ENCODE measurements at regions not wholly inside any gene's neighbourhood (a gene's known extent, or its start where the extent isn't known, plus 50 kb on each side); places are given as distances from the start of the nearest gene placed in this dataset.
A peak's percentile ranks its signal among the peaks of the same experiment; 100 is the strongest.

GRCh38 chr3:67964596-67964995 lies 310.2 kb upstream of the SUCLG2 start:
- no peak for DNase-seq
- Histone ChIP-seq H3K36me3 (no peaks in the 10 kb centered on the region), H3K27ac (no peak overlapping the region), H3K9me3 (no peaks in the 10 kb centered on the region), H3K4me1 (no peaks in the 10 kb centered on the region), H3K27me3 (no peaks in the 10 kb centered on the region), H3K4me3 (no peak overlapping the region)
- TF ChIP-seq POLR2A (IDR thresholded peaks at IDR 0.05) (no peak), CTCF (IDR thresholded peaks at IDR 0.05) (no peak)

DNA sequence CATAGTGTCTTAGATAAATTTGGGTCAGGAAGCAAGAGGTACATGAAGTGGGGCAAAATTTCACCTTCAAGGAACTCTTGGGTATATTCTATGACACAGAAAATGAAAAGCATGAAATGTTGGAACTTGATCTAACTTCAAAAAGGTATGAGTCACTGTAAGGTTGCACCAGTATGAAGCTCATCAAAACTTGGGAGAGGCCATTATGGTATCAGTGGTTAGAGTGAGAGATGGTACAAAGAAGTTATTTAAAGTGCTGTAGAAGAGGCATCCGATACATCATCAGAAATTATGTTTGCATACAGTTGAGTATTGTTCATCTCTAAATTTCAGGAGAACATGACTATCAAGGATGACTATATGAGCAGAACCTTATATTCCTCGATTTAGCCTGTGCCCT lies 302.9 kb upstream of the SUCLG2 start:
- no peak overlapping the region for H3K4me3 ChIP-seq
- TF ChIP-seq POLR2A (IDR thresholded peaks at IDR 0.05) (no peak), CTCF (IDR thresholded peaks at IDR 0.05) (no peak)
- no peaks in the 10 kb centered on the region for H3K27me3 ChIP-seq
- no peaks in the 10 kb centered on the region for H3K9me3 ChIP-seq
- no peak for DNase-seq
- no peaks in the 10 kb centered on the region for H3K36me3 ChIP-seq
- H3K4me1 ChIP-seq, result no peaks in the 10 kb centered on the region
- no peak overlapping the region for H3K27ac ChIP-seq

DNA sequence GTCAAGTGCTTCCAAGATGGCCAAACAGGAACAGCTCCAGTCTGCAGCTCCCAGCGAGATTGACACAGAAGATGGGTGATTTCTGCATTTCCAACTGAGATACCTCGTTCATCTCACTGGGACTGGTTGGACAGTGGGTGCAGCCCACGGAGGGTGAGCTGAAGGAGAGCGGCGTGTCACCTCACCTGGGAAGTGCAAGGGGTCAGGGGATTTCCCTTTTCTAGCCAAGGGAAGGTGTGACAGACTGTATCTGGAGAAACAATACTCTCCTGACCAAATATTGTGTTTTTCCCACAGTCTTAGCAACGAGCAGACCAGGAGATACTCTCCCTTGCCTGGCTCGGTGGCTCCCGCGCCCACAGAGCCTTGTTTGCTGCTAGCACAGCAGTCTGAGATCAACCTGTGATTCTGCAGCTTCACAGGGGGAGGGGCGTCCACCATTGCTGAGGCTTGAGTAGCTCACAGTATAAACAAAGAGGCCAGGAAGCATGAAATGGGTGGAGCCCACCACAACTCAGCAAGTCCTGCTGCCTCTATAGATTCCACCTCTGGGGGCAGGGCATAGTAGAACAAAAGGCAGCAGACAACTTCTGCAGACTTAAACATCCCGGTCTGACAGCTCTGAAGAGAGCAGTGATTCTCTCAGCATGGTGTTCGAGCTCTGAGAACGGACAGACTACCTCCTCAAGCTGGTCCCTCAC lies 293.5 kb upstream of the SUCLG2 start:
- no peak for TF ChIP-seq CTCF (IDR thresholded peaks at IDR 0.05)
- TF ChIP-seq POLR2A (IDR thresholded peaks at IDR 0.05), result no peak
- Histone ChIP-seq H3K4me1 (no peaks in the 10 kb centered on the region), H3K36me3 (no peaks in the 10 kb centered on the region), H3K27me3 (no peaks in the 10 kb centered on the region), H3K27ac (no peak overlapping the region), H3K9me3 (no peaks in the 10 kb centered on the region), H3K4me3 (no peak overlapping the region)
- DNase-seq, result peak in 2 of 3 donors; percentile 36 to 47

DNA sequence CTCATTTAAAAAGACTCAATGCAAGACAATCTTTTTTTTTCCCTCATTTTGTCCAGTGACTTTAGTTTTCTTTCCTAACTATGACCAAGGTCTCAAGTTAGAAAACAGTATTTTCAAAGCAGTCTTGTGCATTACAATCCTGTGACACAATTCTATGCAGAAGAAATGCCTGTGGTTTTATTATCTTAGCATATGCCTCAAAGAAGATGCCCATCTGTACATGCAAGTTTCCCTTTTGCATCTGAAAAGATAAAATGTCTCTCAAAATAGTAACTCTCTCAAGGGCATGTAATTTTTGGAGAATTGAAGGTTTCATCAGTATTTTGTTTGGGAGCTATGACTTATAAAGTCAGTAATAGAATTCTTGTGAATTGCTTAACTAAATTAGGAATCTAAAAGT lies 292.0 kb upstream of the SUCLG2 start:
- DNase-seq, result no peak
- no peaks in the 10 kb centered on the region for H3K9me3 ChIP-seq
- no peak for TF ChIP-seq CTCF (IDR thresholded peaks at IDR 0.05)
- TF ChIP-seq POLR2A (IDR thresholded peaks at IDR 0.05), result no peak

DNA sequence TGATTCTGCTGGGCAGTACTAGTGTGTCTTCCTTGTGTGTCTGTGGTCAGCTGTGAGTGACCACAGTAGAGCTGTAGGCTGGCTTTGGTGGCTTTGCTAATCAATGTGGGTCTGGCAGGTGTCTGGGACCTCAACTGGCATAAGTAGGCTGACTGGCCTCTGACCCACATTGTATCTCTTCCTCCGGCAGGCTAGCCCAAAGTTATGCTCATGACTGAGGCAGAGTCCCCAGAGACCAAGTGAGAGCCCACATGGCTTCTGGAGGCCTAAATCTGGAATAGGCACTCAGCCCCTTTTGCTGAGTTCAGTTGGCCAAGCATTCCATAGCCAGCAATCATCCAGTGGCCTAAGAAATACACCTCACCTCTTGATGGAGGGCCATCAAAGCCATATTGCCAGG lies 289.1 kb upstream of the SUCLG2 start:
- Histone ChIP-seq H3K4me3 (no peak overlapping the region), H3K36me3 (no peaks in the 10 kb centered on the region), H3K27me3 (no peaks in the 10 kb centered on the region)

More for the DNA sequence above, 292.0 kb upstream of the SUCLG2 start:
- no peaks in the 10 kb centered on the region for H3K27me3 ChIP-seq
- H3K4me3 ChIP-seq, result no peak overlapping the region
- H3K4me1 ChIP-seq, result no peaks in the 10 kb centered on the region
- H3K27ac ChIP-seq, result no peak overlapping the region
- H3K36me3 ChIP-seq, result no peaks in the 10 kb centered on the region

More for the DNA sequence above, 289.1 kb upstream of the SUCLG2 start:
- no peaks in the 10 kb centered on the region for H3K4me1 ChIP-seq
- DNase-seq, result no peak
- H3K9me3 ChIP-seq, result no peaks in the 10 kb centered on the region
- TF ChIP-seq POLR2A (IDR thresholded peaks at IDR 0.05), result no peak
- TF ChIP-seq CTCF (IDR thresholded peaks at IDR 0.05), result no peak
- H3K27ac ChIP-seq, result no peak overlapping the region

Data from Peyer's patch (tissue), 4 donors.